AG09309 (cell line): ENCODE measurements at regions not wholly inside any gene's neighbourhood (a gene's known extent, or its start where the extent isn't known, plus 50 kb on each side); places are given as distances from the start of the nearest gene placed in this dataset.
A peak's percentile ranks its signal among the peaks of the same experiment; 100 is the strongest.

ENCODE experiments used
- DNase-seq: peaks from one replicate; pipeline ENCODE4 v3.0.0-alpha.2; 2010; ENCODE audit warnings: low read depth
- H3K4me3 ChIP-seq: 2 replicates; pipeline ENCODE4 v1.5.1; 2011; ENCODE audit warnings: mild to moderate bottlenecking, low read depth, low read length, moderate library complexity; ENCODE audit not compliant: control insufficient read depth
- CTCF ChIP-seq: IDR thresholded peaks from 2 replicates; pipeline ENCODE4 v1.5.1; 2011; ENCODE audit warnings: mild to moderate bottlenecking, low read depth, low read length, inconsistent platforms; ENCODE audit not compliant: insufficient read depth, control insufficient read depth; ENCODE audit errors: missing control alignments

DNA sequence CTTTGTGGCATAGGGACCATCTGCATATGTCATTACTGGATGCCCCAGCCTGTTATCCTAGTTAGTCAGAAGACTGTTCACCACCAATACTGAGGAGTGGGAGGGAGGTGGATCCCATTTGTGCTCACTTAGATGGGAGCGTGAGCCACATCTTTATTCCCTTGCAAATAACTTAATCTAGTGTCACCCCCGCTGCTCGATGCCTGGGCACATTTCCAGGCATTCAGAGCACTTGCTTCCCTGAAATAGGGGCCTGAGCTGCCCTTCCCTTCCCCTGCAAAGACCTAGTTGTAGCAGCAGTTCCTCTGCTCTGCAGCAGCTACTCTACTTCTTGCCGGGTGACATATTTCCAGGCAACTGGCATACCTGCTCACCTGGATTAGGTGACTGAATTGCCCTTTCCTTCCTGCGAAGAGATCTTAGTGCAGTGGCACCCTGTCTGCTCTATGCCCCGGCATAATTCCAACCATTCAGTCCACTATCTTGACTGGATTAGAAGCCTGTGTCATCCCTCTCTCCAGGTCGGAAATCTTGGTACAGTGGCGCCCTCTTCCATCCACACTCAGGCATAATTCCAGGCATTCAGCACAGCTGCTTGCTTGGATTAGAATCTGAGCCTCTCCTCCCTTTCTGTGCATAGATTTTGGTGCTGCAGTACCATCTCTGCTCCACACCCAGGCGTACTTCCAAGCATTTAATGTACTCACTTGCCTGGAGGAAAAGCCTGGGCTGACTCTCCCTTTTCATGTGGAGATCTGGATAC lies 1389.1 kb upstream of the TMEFF2 start:
- peak; percentile 49 for TF ChIP-seq CTCF
- H3K4me3 ChIP-seq: no peak overlapping the region
- DNase-seq: no peak

DNA sequence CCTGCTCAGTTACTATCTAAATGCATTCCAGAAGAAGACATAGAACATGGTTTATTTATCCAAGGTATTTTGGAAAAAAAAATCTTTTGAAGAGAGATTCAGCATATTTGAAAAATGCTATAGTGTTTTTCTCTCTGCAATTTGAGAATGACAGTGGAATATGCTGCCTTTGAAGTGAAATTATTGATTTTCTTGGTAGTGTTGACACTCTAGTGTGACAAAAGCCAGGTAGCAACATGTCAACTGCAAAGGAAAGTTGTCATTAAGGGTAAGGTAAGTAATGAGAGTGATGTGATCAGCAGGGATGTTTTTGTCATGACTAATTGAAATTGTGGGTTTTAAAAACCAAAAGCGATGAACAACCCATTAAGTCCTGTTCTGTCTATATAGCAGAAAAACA lies 1387.1 kb upstream of the TMEFF2 start:
- no peak for TF ChIP-seq CTCF
- no peak overlapping the region for H3K4me3 ChIP-seq
- no peak for DNase-seq

GRCh38 chr2:193580176-193580950 lies 1385.6 kb upstream of the TMEFF2 start:
- H3K4me3 ChIP-seq: no peak overlapping the region
- no peak for TF ChIP-seq CTCF
- DNase-seq: no peak

DNA sequence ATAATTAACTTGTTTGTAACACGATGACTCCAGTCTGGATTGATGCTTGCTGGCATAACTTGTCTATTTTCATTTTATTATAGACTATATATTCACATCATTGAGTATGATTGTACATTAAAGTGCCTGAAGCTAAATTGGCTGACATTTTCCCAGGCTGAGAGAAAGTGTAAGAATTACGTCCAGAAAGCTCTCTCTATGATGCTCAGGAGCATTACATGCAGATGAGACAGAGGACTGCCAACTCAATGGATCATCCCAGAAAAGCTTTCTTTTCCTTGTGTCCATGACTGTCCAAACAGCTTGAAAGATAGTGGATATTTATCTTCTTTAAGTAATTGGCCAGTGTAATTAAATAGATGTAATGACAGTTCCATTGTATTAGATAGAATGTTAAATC lies 1372.2 kb upstream of the TMEFF2 start:
- TF ChIP-seq CTCF: no peak
- DNase-seq: no peak
- H3K4me3 ChIP-seq: no peak overlapping the region

- H3K4me3 ChIP-seq: no peak overlapping the region
- TF ChIP-seq CTCF: no peak
- DNase-seq: no peak
Measured at GRCh38 chr2:193566276-193566675, 1371.5 kb upstream of the TMEFF2 start.

GRCh38 chr2:193562031-193562430 lies 1367.3 kb upstream of the TMEFF2 start:
- no peak for DNase-seq
- H3K4me3 ChIP-seq: no peak overlapping the region
- TF ChIP-seq CTCF: no peak

- H3K4me3 ChIP-seq: no peak overlapping the region
- no peak for DNase-seq
- no peak for TF ChIP-seq CTCF
Measured at GRCh38 chr2:193561054-193561453, 1366.3 kb upstream of the TMEFF2 start.
